SU-DHL-6 (cell line): ENCODE measurements at regions not wholly inside any gene's neighbourhood (a gene's known extent, or its start where the extent isn't known, plus 50 kb on each side); places are given as distances from the start of the nearest gene placed in this dataset.

Experiments used
- H2AFZ ChIP-seq: fragments of 200-600 bp; sonication (generic); 2 replicates; pipeline ENCODE4 v1.6.1; 2014; ENCODE audit warnings: low read depth, mild to moderate bottlenecking, moderate library complexity, mixed read lengths, antibody characterized with exemption, low read length; ENCODE audit not compliant: severe bottlenecking
- H3F3A ChIP-seq: fragments of 200-600 bp; shearing (Covaris generic); 2 replicates; pipeline ENCODE4 v1.6.0; 2016; ENCODE audit warnings: antibody characterized with exemption, mild to moderate bottlenecking; ENCODE audit not compliant: insufficient read depth
- H3K27ac ChIP-seq: fragments of 200-600 bp; sonication (generic); 2 replicates; pipeline ENCODE4 v1.5.1; 2016; ENCODE audit warnings: low read depth, mild to moderate bottlenecking, low read length, moderate library complexity, mixed read lengths
- H3K27me3 ChIP-seq: fragments of 200-600 bp; sonication (generic), shearing (Covaris generic); 2 replicates; pipeline ENCODE4 v1.6.0; 2014; ENCODE audit warnings: mild to moderate bottlenecking, low read length
- H3K36me3 ChIP-seq: fragments of 200-600 bp; sonication (generic); 2 replicates; pipeline ENCODE4 v1.6.1; 2014; ENCODE audit warnings: mild to moderate bottlenecking, low read length, mixed read lengths
- H3K4me2 ChIP-seq: fragments of 300-600, 200-600 bp; shearing (Covaris generic), sonication (generic); 2 replicates; pipeline ENCODE4 v1.6.0; 2014; ENCODE audit warnings: low read length, low read depth, mild to moderate bottlenecking; ENCODE audit not compliant: poor library complexity, severe bottlenecking
- H3K4me3 ChIP-seq: fragments of 200-600 bp; sonication (generic); 2 replicates; pipeline ENCODE4 v1.5.1; 2014; ENCODE audit warnings: antibody characterized with exemption, low read length, mild to moderate bottlenecking, mixed read lengths; ENCODE audit not compliant: insufficient read depth, poor library complexity, severe bottlenecking
- H3K79me2 ChIP-seq: fragments of 200-600 bp; sonication (generic); 2 replicates; pipeline ENCODE4 v1.6.1; 2014; ENCODE audit warnings: mild to moderate bottlenecking, low read length, moderate library complexity; ENCODE audit not compliant: insufficient read depth
- H3K9ac ChIP-seq: fragments of 200-600 bp; sonication (generic); 2 replicates; pipeline ENCODE4 v1.7.0; 2014; ENCODE audit warnings: mild to moderate bottlenecking, low read length
- H3K9me2 ChIP-seq: fragments of 200-600 bp; sonication (generic); replicated peaks from 2 replicates; pipeline ENCODE4 v1.6.1; 2014; ENCODE audit warnings: low read length; ENCODE audit not compliant: insufficient read depth
- H3K9me3 ChIP-seq: fragments of 200-600 bp; sonication (generic); 2 replicates; pipeline ENCODE4 v1.6.1; 2014; ENCODE audit warnings: low read length, mixed read lengths; ENCODE audit not compliant: insufficient read depth
- H4K20me1 ChIP-seq: fragments of 200-600 bp; sonication (generic); 2 replicates; pipeline ENCODE4 v1.6.1; 2014; ENCODE audit warnings: low read depth, mild to moderate bottlenecking, antibody characterized with exemption, low read length, moderate library complexity, mixed read lengths
- CTCF ChIP-seq: fragments of 200-600 bp; sonication (generic); IDR thresholded peaks from one replicate; pipeline ENCODE4 v1.5.1; 2017; ENCODE audit warnings: antibody characterized with exemption, mild to moderate bottlenecking, low read length, moderate library complexity; ENCODE audit not compliant: insufficient read depth, poor library complexity, severe bottlenecking
- EZH2phosphoT487 ChIP-seq: fragments of 200-600 bp; sonication (generic), shearing (Covaris generic); conservative IDR thresholded peaks from 2 replicates; pipeline ENCODE4 v1.6.1; 2018; ENCODE audit warnings: mild to moderate bottlenecking, antibody characterized with exemption, low read length, moderate library complexity, mixed read lengths

- H2AFZ ChIP-seq = no peak overlapping the region
- H3K9me2 ChIP-seq = no peaks in the 10 kb centered on the region
Observed at GRCh38 chr13:30100226-30100625, 207.1 kb downstream of the KATNAL1 start.

GRCh38 chr13:30097701-30098100, 209.7 kb downstream of the KATNAL1 start:
- no peaks in the 10 kb centered on the region for H3K79me2 ChIP-seq
- no peaks in the 10 kb centered on the region for H4K20me1 ChIP-seq
- H3K4me2 ChIP-seq = no peak overlapping the region
- TF ChIP-seq CTCF (no peak), EZH2phosphoT487 (no peak)
- no peak overlapping the region for H2AFZ ChIP-seq
- no peak overlapping the region for H3K9ac ChIP-seq
- H3K36me3 ChIP-seq = no peaks in the 10 kb centered on the region
- H3K9me3 ChIP-seq = no peaks in the 10 kb centered on the region
- no peaks in the 10 kb centered on the region for H3F3A ChIP-seq
- H3K27me3 ChIP-seq = no peaks in the 10 kb centered on the region
- no peak overlapping the region for H3K27ac ChIP-seq
- H3K4me3 ChIP-seq = no peak overlapping the region
- H3K9me2 ChIP-seq = no peaks in the 10 kb centered on the region

More at GRCh38 chr13:30100226-30100625, 207.1 kb downstream of the KATNAL1 start:
- H3K27ac ChIP-seq = no peak overlapping the region
- TF ChIP-seq CTCF = no peak
- no peak for TF ChIP-seq EZH2phosphoT487
- no peak overlapping the region for H3K9ac ChIP-seq
- H3F3A ChIP-seq = no peaks in the 10 kb centered on the region
- no peaks in the 10 kb centered on the region for H3K79me2 ChIP-seq
- no peaks in the 10 kb centered on the region for H3K27me3 ChIP-seq
- H3K36me3 ChIP-seq = no peaks in the 10 kb centered on the region
- no peak overlapping the region for H3K4me3 ChIP-seq
- no peaks in the 10 kb centered on the region for H3K9me3 ChIP-seq
- no peaks in the 10 kb centered on the region for H4K20me1 ChIP-seq
- no peak overlapping the region for H3K4me2 ChIP-seq

GRCh38 chr13:30097089-30097488, 210.3 kb downstream of the KATNAL1 start:
- no peaks in the 10 kb centered on the region for H3K36me3 ChIP-seq
- no peaks in the 10 kb centered on the region for H3F3A ChIP-seq
- H3K27ac ChIP-seq = no peak overlapping the region
- no peak overlapping the region for H3K9ac ChIP-seq
- no peak overlapping the region for H3K4me2 ChIP-seq
- TF ChIP-seq EZH2phosphoT487 (no peak), CTCF (no peak)
- no peaks in the 10 kb centered on the region for H3K27me3 ChIP-seq
- H2AFZ ChIP-seq = no peak overlapping the region
- H4K20me1 ChIP-seq = no peaks in the 10 kb centered on the region
- no peaks in the 10 kb centered on the region for H3K9me2 ChIP-seq
- H3K4me3 ChIP-seq = no peak overlapping the region
- H3K79me2 ChIP-seq = no peaks in the 10 kb centered on the region
- no peaks in the 10 kb centered on the region for H3K9me3 ChIP-seq
